ENCODE measurements at regions not wholly inside any gene's neighbourhood (a gene's known extent, or its start where the extent isn't known, plus 50 kb on each side); places are given as distances from the start of the nearest gene placed in this dataset.
"Not testable (repeated sequence)": the region's sequence is repeated elsewhere in the genome, so short reads cannot be mapped to it uniquely, and the experiment has no call there.

DNA sequence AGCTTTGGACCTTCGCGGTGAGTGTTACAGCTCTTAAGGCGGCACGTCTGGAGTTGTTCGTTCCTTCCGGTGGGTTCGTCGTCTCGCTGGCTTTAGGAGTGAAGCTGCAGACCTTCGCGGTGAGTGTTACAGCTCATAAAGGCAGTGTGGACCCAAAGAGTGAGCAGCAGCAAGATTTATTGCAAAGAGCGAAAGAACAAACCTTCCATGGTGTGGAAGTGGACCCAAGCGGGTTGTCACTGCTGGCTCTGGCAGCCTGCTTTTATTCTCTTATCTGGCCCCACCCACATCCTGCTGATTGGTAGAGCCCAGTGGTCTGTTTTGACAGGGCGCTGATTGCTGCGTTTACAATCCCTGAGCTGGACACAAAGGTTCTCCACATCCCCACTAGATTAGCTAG lies 396.1 kb upstream of the LCORL start:
- TF ChIP-seq, protein P1, sequence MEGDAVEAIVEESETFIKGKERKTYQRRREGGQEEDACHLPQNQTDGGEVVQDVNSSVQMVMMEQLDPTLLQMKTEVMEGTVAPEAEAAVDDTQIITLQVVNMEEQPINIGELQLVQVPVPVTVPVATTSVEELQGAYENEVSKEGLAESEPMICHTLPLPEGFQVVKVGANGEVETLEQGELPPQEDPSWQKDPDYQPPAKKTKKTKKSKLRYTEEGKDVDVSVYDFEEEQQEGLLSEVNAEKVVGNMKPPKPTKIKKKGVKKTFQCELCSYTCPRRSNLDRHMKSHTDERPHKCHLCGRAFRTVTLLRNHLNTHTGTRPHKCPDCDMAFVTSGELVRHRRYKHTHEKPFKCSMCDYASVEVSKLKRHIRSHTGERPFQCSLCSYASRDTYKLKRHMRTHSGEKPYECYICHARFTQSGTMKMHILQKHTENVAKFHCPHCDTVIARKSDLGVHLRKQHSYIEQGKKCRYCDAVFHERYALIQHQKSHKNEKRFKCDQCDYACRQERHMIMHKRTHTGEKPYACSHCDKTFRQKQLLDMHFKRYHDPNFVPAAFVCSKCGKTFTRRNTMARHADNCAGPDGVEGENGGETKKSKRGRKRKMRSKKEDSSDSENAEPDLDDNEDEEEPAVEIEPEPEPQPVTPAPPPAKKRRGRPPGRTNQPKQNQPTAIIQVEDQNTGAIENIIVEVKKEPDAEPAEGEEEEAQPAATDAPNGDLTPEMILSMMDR (IDR thresholded peaks at IDR 0.05; ENCODE audit: extremely low read depth in 1 of 2, insufficient read depth in 1 of 2, low read depth in 1 of 2, low read length in 2 of 2): not testable (repeated sequence)
- not testable (repeated sequence) for TF ChIP-seq POLR2A (IDR thresholded peaks at IDR 0.05; ENCODE audit: low read depth, low read length); EZH2 (IDR thresholded peaks at IDR 0.05; ENCODE audit: borderline replicate concordance, low read depth, low read length, severe bottlenecking)

All from endothelial cell of umbilical vein (primary cell).